ENCODE measurements at regions not wholly inside any gene's neighbourhood (a gene's known extent, or its start where the extent isn't known, plus 50 kb on each side); places are given as distances from the start of the nearest gene placed in this dataset.

DNA sequence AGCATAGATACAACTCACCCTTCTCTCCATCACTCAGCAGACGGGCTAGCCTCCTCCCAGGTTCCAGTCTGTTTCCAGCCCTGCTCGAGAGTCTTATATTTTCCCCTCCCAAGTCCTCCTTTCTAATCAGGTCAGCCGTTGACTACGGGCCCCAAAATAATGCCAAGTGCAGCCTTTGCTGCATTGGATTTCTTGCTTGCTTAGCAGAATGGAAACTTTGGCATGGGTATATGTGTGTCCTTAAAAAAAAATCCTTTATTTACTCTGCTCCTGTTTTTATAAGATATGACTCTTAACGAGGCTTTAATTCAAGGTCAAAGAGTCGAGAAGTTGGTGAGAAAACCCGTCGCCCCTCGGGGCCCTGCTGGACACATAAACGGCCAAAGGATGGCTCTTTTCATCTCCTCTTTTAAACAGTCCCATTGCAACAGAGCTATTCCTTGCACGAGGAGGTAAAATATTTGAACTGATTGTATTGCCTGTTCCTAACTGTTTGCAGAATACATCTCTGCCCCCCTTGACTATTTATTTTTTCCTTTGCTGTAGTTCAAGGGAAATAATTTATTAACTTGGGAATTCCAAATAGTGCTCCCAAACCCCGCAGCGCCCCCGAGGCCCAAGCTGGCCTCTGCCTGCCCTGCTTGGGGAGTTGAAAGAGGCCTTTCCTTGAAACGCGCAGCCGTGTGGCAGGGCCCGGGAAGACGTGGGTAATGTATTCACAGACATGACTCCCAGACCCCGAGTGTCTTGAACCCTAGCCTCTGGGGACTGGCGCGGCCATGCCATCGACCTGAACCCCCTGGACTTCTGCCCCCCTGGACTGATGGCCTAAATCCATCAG is 156.5 kb upstream of the MYL2 start:
- ATAC-seq = no peak
- TF ChIP-seq OSR1 (CRISPR knock-in tag; IDR thresholded peaks at IDR 0.05) (no peak), ESRRG (CRISPR knock-in tag; IDR thresholded peaks at IDR 0.05) (no peak), PPARA (CRISPR knock-in tag; IDR thresholded peaks at IDR 0.05; ENCODE audit: borderline replicate concordance) (no peak), SNAI2 (CRISPR knock-in tag; IDR thresholded peaks at IDR 0.05) (no peak), ZNF8 (CRISPR knock-in tag; IDR thresholded peaks at IDR 0.05) (no peak)
- TF ChIP-seq, protein P1, sequence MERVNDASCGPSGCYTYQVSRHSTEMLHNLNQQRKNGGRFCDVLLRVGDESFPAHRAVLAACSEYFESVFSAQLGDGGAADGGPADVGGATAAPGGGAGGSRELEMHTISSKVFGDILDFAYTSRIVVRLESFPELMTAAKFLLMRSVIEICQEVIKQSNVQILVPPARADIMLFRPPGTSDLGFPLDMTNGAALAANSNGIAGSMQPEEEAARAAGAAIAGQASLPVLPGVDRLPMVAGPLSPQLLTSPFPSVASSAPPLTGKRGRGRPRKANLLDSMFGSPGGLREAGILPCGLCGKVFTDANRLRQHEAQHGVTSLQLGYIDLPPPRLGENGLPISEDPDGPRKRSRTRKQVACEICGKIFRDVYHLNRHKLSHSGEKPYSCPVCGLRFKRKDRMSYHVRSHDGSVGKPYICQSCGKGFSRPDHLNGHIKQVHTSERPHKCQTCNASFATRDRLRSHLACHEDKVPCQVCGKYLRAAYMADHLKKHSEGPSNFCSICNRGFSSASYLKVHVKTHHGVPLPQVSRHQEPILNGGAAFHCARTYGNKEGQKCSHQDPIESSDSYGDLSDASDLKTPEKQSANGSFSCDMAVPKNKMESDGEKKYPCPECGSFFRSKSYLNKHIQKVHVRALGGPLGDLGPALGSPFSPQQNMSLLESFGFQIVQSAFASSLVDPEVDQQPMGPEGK (CRISPR knock-in tag; IDR thresholded peaks at IDR 0.05; ENCODE audit: borderline replicate concordance) = no peak
- TF ChIP-seq, protein P2, sequence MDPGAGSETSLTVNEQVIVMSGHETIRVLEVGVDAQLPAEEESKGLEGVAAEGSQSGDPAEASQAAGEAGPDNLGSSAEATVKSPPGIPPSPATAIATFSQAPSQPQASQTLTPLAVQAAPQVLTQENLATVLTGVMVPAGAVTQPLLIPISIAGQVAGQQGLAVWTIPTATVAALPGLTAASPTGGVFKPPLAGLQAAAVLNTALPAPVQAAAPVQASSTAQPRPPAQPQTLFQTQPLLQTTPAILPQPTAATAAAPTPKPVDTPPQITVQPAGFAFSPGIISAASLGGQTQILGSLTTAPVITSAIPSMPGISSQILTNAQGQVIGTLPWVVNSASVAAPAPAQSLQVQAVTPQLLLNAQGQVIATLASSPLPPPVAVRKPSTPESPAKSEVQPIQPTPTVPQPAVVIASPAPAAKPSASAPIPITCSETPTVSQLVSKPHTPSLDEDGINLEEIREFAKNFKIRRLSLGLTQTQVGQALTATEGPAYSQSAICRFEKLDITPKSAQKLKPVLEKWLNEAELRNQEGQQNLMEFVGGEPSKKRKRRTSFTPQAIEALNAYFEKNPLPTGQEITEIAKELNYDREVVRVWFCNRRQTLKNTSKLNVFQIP (CRISPR knock-in tag; IDR thresholded peaks at IDR 0.05; ENCODE audit: borderline replicate concordance, low read depth) = no peak

DNA sequence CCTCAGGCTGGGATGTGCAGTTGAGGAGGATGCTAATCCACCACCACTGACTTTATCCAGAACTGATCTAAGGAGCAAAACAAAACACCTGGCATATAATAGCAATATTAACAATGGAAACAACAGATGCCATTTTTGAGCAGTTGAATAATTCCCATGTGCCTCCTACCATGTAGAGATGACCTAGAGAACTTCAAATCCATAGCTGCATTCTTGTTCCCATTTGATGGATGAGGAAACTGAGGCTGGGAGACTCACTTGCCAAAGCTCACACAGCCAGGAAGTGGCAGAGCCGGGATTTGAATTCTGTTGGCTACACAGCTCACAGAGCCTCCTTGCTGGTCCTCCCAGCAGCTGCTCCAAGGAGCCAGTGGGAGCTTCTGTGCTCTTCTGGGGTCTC is 155.8 kb upstream of the MYL2 start:
- no peak for ATAC-seq
- no peak for TF ChIP-seq GLIS3 (CRISPR knock-in tag; IDR thresholded peaks at IDR 0.05)
- no peak for TF ChIP-seq BACH2 (CRISPR knock-in tag; IDR thresholded peaks at IDR 0.05; ENCODE audit: borderline replicate concordance)
- no peak for TF ChIP-seq ZFP3 (CRISPR knock-in tag; IDR thresholded peaks at IDR 0.05)
- TF ChIP-seq, protein P1 (CRISPR knock-in tag; IDR thresholded peaks at IDR 0.05; ENCODE audit: borderline replicate concordance) = no peak
- no peak for TF ChIP-seq PPARA (CRISPR knock-in tag; IDR thresholded peaks at IDR 0.05; ENCODE audit: borderline replicate concordance)
- no peak for TF ChIP-seq RARB (CRISPR knock-in tag; IDR thresholded peaks at IDR 0.05)
- TF ChIP-seq ZC3H10 (CRISPR knock-in tag; IDR thresholded peaks at IDR 0.05) = no peak
- TF ChIP-seq, protein P3, sequence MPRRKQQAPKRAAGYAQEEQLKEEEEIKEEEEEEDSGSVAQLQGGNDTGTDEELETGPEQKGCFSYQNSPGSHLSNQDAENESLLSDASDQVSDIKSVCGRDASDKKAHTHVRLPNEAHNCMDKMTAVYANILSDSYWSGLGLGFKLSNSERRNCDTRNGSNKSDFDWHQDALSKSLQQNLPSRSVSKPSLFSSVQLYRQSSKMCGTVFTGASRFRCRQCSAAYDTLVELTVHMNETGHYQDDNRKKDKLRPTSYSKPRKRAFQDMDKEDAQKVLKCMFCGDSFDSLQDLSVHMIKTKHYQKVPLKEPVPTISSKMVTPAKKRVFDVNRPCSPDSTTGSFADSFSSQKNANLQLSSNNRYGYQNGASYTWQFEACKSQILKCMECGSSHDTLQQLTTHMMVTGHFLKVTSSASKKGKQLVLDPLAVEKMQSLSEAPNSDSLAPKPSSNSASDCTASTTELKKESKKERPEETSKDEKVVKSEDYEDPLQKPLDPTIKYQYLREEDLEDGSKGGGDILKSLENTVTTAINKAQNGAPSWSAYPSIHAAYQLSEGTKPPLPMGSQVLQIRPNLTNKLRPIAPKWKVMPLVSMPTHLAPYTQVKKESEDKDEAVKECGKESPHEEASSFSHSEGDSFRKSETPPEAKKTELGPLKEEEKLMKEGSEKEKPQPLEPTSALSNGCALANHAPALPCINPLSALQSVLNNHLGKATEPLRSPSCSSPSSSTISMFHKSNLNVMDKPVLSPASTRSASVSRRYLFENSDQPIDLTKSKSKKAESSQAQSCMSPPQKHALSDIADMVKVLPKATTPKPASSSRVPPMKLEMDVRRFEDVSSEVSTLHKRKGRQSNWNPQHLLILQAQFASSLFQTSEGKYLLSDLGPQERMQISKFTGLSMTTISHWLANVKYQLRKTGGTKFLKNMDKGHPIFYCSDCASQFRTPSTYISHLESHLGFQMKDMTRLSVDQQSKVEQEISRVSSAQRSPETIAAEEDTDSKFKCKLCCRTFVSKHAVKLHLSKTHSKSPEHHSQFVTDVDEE (CRISPR knock-in tag; IDR thresholded peaks at IDR 0.05) = no peak
- no peak for TF ChIP-seq SNAI2 (CRISPR knock-in tag; IDR thresholded peaks at IDR 0.05)
- TF ChIP-seq ARNTL (CRISPR knock-in tag; IDR thresholded peaks at IDR 0.05; ENCODE audit: borderline replicate concordance, low read depth) = no peak
- TF ChIP-seq, protein P4, sequence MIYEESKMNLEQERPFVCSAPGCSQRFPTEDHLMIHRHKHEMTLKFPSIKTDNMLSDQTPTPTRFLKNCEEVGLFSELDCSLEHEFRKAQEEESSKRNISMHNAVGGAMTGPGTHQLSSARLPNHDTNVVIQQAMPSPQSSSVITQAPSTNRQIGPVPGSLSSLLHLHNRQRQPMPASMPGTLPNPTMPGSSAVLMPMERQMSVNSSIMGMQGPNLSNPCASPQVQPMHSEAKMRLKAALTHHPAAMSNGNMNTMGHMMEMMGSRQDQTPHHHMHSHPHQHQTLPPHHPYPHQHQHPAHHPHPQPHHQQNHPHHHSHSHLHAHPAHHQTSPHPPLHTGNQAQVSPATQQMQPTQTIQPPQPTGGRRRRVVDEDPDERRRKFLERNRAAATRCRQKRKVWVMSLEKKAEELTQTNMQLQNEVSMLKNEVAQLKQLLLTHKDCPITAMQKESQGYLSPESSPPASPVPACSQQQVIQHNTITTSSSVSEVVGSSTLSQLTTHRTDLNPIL (CRISPR knock-in tag; IDR thresholded peaks at IDR 0.05; ENCODE audit: low read depth) = no peak
- no peak for TF ChIP-seq TCF4 (CRISPR knock-in tag; IDR thresholded peaks at IDR 0.05; ENCODE audit: borderline replicate concordance)
- no peak for TF ChIP-seq TOX (CRISPR knock-in tag; IDR thresholded peaks at IDR 0.05; ENCODE audit: borderline replicate concordance)
- no peak for TF ChIP-seq CSDC2 (CRISPR knock-in tag; IDR thresholded peaks at IDR 0.05)
- TF ChIP-seq ESRRG (CRISPR knock-in tag; IDR thresholded peaks at IDR 0.05) = no peak

DNA sequence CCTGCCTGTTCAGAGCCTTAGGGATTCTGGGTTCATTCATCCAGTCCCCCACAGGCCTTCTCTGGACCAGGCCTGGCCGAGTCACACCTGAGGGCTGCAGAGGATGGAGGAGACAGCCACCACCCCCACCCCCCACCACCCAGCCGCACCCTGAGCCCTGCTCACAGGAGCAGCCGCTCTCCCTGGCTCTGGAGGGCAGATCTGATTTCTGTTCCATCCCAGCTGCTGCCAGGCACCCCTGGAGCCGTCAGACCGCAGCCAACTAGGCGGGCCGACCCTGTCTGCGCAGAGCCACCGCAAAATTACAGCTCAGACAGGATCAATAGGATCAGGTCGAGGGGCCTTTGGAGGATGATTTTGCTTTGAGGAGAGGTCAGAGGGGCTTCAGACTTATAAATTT is 154.6 kb upstream of the MYL2 start:
- ATAC-seq = no peak
- TF ChIP-seq RARB (CRISPR knock-in tag; IDR thresholded peaks at IDR 0.05) (no peak), OSR1 (CRISPR knock-in tag; IDR thresholded peaks at IDR 0.05) (no peak), TCF4 (CRISPR knock-in tag; IDR thresholded peaks at IDR 0.05; ENCODE audit: borderline replicate concordance) (no peak), ESRRG (CRISPR knock-in tag; IDR thresholded peaks at IDR 0.05) (no peak), ISL1 (CRISPR knock-in tag; IDR thresholded peaks at IDR 0.05) (no peak), BACH2 (CRISPR knock-in tag; IDR thresholded peaks at IDR 0.05; ENCODE audit: borderline replicate concordance) (no peak), ZNF8 (CRISPR knock-in tag; IDR thresholded peaks at IDR 0.05) (no peak), GLIS3 (CRISPR knock-in tag; IDR thresholded peaks at IDR 0.05) (no peak), ZNF565 (CRISPR knock-in tag; conservative IDR thresholded peaks at IDR 0.05; ENCODE audit: low read depth) (no peak), ZNF70 (CRISPR knock-in tag; IDR thresholded peaks at IDR 0.05) (no peak)
- TF ChIP-seq, protein P4 (CRISPR knock-in tag; IDR thresholded peaks at IDR 0.05; ENCODE audit: low read depth) = no peak
- TF ChIP-seq, protein P5, sequence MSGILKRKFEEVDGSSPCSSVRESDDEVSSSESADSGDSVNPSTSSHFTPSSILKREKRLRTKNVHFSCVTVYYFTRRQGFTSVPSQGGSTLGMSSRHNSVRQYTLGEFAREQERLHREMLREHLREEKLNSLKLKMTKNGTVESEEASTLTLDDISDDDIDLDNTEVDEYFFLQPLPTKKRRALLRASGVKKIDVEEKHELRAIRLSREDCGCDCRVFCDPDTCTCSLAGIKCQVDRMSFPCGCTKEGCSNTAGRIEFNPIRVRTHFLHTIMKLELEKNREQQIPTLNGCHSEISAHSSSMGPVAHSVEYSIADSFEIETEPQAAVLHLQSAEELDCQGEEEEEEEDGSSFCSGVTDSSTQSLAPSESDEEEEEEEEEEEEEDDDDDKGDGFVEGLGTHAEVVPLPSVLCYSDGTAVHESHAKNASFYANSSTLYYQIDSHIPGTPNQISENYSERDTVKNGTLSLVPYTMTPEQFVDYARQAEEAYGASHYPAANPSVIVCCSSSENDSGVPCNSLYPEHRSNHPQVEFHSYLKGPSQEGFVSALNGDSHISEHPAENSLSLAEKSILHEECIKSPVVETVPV (CRISPR knock-in tag; IDR thresholded peaks at IDR 0.05) = no peak
